ENCODE measurements at regions not wholly inside any gene's neighbourhood (a gene's known extent, or its start where the extent isn't known, plus 50 kb on each side); places are given as distances from the start of the nearest gene placed in this dataset.

DNA sequence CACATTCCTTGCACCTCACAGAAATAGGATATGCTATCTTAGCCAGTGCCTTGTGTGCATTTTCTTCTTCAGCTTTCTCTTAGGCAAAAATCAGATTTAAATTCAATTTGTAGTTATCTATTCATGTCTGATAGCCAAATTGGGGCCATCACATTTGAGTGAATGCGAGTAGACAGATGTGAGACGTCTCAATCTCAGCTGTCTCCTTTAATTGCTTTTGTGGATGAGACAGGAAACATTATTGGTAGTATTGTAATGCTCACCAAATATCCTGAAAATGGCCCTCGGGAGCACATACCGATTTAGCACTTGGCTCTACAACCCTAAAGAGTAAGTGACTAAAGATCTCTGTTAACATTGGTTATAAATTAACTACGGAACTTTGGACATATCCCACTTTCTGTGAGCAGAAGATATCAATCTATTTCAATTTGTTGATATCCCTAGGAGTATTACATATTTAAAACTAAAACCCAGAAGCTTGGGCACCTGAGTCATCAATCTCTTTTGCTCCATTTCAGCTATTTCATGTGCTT is 1012.5 kb upstream of the TMEM132C start:
- no peak for TF ChIP-seq POLR2AphosphoS5 (IDR thresholded peaks at IDR 0.05)
- TF ChIP-seq EP300 (IDR thresholded peaks at IDR 0.05) = no peak
- TF ChIP-seq POLR2A (IDR thresholded peaks at IDR 0.05; ENCODE audit: low read depth) = no peak
- TF ChIP-seq, protein P1, sequence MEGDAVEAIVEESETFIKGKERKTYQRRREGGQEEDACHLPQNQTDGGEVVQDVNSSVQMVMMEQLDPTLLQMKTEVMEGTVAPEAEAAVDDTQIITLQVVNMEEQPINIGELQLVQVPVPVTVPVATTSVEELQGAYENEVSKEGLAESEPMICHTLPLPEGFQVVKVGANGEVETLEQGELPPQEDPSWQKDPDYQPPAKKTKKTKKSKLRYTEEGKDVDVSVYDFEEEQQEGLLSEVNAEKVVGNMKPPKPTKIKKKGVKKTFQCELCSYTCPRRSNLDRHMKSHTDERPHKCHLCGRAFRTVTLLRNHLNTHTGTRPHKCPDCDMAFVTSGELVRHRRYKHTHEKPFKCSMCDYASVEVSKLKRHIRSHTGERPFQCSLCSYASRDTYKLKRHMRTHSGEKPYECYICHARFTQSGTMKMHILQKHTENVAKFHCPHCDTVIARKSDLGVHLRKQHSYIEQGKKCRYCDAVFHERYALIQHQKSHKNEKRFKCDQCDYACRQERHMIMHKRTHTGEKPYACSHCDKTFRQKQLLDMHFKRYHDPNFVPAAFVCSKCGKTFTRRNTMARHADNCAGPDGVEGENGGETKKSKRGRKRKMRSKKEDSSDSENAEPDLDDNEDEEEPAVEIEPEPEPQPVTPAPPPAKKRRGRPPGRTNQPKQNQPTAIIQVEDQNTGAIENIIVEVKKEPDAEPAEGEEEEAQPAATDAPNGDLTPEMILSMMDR (IDR thresholded peaks at IDR 0.05) = no peak
- 62% methylated on average over 5 of the region's 5 CpGs for WGBS
- Histone ChIP-seq H3K27ac (replicated peaks in 1 of 4) (no peak overlapping the region), H3K9me3 (no peaks in the 10 kb centered on the region), H3K4me1 (no peaks in the 10 kb centered on the region), H3K36me3 (no peaks in the 10 kb centered on the region), H3K4me3 (no peak overlapping the region), H3K27me3 (no peaks in the 10 kb centered on the region)
- intact Hi-C loops (cut with DNase I) = no loop called here
- peak; percentile 34 for DNase-seq (ENCODE audit: extremely low spot score)

DNA sequence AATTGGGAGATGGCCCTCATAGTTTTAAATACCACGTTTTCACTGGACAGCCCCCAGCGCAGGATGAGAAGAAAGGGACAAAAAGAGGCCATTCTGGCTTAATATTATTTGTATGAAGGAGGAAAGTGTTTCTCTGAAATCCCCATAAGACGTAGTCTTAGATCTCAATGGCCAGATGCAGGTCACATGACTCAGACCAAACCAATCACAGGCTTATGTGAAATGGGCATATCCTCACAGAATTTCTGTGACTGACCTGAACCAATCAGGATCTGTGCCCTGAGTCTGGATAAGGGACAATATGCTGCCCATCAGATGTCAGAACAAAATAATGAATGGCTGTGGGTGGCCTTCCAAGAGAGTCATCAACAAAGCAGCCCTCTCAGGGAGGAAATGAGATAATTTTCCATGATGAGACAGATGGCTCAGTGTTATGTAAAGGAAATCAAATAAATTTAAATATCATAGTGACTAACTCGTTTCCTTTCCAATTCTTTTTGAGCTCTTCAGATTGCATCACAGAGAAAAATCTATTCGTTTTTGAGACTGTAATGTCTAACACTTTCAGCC is 1009.5 kb upstream of the TMEM132C start:
- Histone ChIP-seq H3K4me1 (no peaks in the 10 kb centered on the region), H3K9me3 (no peaks in the 10 kb centered on the region), H3K36me3 (no peaks in the 10 kb centered on the region), H3K4me3 (no peak overlapping the region), H3K27me3 (no peaks in the 10 kb centered on the region), H3K27ac (replicated peaks in 1 of 4) (no peak overlapping the region)
- TF ChIP-seq POLR2AphosphoS5 (IDR thresholded peaks at IDR 0.05) (no peak), EP300 (IDR thresholded peaks at IDR 0.05) (no peak), POLR2A (IDR thresholded peaks at IDR 0.05; ENCODE audit: low read depth) (no peak)
- TF ChIP-seq, protein P1 (IDR thresholded peaks at IDR 0.05) = no peak
- 74% methylated on average over 5 of the region's 5 CpGs for WGBS
- no peak for DNase-seq (ENCODE audit: extremely low spot score)
- intact Hi-C loops (cut with DNase I) = no loop called here

DNA sequence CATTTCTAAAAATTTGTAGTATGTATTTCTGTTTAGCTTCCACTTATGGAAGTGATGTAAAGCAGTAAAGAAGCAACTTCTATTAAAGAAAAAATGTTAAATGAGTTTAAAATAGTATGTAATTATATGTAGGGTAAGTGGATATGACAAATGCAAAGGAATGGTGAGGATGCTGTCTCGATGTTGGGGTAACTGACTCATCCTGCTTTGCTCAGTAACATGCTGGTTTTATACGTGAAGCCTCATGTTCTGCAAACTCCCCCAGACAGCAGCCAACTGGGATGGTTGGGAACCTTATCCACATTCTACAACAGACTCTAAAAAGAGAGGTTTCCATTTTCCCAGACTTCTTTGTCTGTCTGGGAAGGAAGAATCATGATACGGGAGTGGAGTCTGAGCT is 1006.4 kb upstream of the TMEM132C start:
- Histone ChIP-seq H3K4me3 (no peak overlapping the region), H3K36me3 (no peaks in the 10 kb centered on the region), H3K27ac (replicated peaks in 1 of 4) (no peak overlapping the region), H3K4me1 (no peaks in the 10 kb centered on the region), H3K9me3 (peaks cover 0 to 8% (median 0%) of the 10 kb centered on the region in 4 donors), H3K27me3 (no peaks in the 10 kb centered on the region)
- TF ChIP-seq, protein P1 (IDR thresholded peaks at IDR 0.05) = no peak
- TF ChIP-seq EP300 (IDR thresholded peaks at IDR 0.05) (no peak), POLR2AphosphoS5 (IDR thresholded peaks at IDR 0.05) (no peak), POLR2A (IDR thresholded peaks at IDR 0.05; ENCODE audit: low read depth) (no peak)
- WGBS = 61% methylated on average over 3 of the region's 3 CpGs
- DNase-seq (ENCODE audit: extremely low spot score) = peak; percentile 31
- intact Hi-C loops (cut with DNase I) = no loop called here

DNA sequence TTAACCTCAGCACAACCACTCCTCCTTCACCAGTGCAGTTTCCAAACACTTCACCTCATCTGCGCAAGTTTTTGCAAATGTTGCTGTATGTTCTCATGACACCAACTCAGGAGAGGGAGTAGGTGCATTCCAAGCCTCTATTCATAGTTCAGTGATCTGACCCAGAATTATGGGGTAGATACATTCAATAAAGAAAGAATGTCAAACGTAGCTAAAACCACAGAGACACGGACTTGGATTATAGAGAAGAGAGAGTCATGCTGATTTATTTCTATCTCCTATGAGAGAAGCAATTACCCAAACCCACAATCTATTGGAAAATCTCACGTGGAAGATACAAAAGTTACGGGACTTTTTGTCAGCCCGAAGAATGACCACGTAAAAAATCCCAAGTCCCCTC is 1006.0 kb upstream of the TMEM132C start:
- Histone ChIP-seq H3K27me3 (no peaks in the 10 kb centered on the region), H3K4me1 (no peaks in the 10 kb centered on the region), H3K4me3 (no peak overlapping the region), H3K36me3 (no peaks in the 10 kb centered on the region), H3K9me3 (peaks cover 0 to 8% (median 0%) of the 10 kb centered on the region in 4 donors), H3K27ac (replicated peaks in 1 of 4) (no peak overlapping the region)
- TF ChIP-seq POLR2AphosphoS5 (IDR thresholded peaks at IDR 0.05) (no peak), POLR2A (IDR thresholded peaks at IDR 0.05; ENCODE audit: low read depth) (no peak), EP300 (IDR thresholded peaks at IDR 0.05) (no peak)
- DNase-seq (ENCODE audit: extremely low spot score) = no peak
- WGBS = 87% methylated on average over 7 of the region's 7 CpGs
- intact Hi-C loops (cut with DNase I) = no loop called here

DNA sequence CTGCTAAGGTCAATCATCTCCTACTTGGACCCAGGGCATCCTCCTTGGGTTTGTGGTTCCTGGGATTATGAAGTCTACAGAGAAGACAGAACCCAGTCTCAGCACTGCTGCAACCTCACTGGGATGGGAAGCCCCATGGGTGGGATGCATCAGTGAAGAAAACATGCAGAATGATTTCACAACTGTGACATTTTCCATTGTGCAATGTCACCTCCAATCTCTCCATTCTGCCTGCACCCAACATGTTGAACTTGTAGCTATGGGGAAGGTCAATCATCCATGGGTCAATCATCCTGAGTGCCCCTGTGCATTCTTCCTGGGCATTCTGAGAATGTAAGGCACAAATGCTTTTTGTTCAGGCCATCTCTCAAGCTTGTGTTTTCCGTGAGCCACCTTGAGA is 1004.4 kb upstream of the TMEM132C start:
- Histone ChIP-seq H3K9me3 (peaks cover 0 to 8% (median 0%) of the 10 kb centered on the region in 4 donors), H3K36me3 (no peaks in the 10 kb centered on the region), H3K4me1 (no peaks in the 10 kb centered on the region), H3K27me3 (peaks cover 0 to 2% (median 0%) of the 10 kb centered on the region in 4 donors), H3K27ac (replicated peaks in 1 of 4) (no peak overlapping the region), H3K4me3 (no peak overlapping the region)
- 85% methylated on average over 1 of the region's 1 CpG for WGBS
- DNase-seq (ENCODE audit: extremely low spot score) = peak; percentile 50
- TF ChIP-seq POLR2AphosphoS5 (IDR thresholded peaks at IDR 0.05) = no peak
- TF ChIP-seq, protein P1 (IDR thresholded peaks at IDR 0.05) = no peak
- no peak for TF ChIP-seq EP300 (IDR thresholded peaks at IDR 0.05)
- TF ChIP-seq POLR2A (IDR thresholded peaks at IDR 0.05; ENCODE audit: low read depth) = no peak
- intact Hi-C loops (cut with DNase I) = no loop called here
